Hematopoietic multipotent progenitor cell treated with erythropoietin and hydrocortisone succinate and interleukin-3 and kit ligand, for 15 days (in vitro differentiated cells): ENCODE measurements at regions not wholly inside any gene's neighbourhood (a gene's known extent, or its start where the extent isn't known, plus 50 kb on each side); places are given as distances from the start of the nearest gene placed in this dataset.

Source experiments
- DNase-seq: peaks from one replicate; pipeline ENCODE4 v3.0.0-alpha.2; 2015; ENCODE audit warnings: low spot score

DNA sequence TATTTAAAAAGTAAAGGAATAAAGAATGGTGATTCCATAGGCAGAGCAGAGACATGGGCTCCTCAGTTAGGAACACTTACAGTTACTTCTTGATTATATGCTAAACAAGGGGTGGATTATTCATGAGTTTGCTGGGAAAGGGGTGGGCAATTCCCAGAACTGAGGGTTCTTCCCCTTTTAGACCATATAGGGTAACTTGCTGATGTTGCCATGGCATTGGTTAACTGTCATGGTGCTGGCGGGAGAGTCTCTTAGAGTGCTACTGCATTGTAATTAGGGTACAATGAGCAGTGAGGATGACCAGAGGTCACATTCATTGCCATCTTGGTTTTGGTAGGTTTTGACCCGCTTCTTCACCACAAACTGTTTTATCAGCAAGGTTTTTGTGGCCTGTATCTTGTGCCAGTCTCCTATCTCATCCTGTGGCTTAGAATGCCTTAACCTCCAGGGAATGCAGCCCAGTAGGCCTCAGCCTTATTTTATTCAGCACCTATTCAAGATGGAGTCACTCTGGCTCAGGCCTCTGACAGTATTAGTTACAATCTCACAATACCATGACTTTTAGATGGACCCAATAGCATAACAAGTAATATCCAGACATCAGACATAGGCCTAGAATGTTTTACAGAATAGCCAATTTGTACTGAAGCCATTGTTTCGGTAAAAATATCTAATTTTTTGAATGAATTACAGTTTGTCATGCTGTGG, 106.8 kb downstream of the ZBTB18 start:
- DNase-seq: no peak

DNA sequence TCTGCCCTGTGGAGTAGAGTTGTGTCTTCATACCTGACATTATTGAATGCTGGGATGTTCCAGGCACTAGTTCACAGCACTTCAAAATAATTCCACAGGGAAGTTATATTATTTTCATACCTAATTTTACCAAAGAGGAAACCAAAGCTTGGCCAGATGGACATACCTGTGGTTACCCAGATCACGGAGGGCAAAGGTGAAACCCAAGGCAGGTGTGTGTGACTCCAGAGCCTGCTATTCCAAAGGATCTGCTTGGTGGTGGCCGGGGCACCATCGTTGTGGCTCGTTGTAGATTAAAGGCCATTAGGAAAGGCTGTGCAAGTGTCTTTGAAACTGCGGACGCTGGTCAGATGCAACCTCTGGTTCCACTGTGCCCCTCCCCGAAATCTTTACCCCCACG, 108.6 kb downstream of the ZBTB18 start:
- DNase-seq: no peak

DNA sequence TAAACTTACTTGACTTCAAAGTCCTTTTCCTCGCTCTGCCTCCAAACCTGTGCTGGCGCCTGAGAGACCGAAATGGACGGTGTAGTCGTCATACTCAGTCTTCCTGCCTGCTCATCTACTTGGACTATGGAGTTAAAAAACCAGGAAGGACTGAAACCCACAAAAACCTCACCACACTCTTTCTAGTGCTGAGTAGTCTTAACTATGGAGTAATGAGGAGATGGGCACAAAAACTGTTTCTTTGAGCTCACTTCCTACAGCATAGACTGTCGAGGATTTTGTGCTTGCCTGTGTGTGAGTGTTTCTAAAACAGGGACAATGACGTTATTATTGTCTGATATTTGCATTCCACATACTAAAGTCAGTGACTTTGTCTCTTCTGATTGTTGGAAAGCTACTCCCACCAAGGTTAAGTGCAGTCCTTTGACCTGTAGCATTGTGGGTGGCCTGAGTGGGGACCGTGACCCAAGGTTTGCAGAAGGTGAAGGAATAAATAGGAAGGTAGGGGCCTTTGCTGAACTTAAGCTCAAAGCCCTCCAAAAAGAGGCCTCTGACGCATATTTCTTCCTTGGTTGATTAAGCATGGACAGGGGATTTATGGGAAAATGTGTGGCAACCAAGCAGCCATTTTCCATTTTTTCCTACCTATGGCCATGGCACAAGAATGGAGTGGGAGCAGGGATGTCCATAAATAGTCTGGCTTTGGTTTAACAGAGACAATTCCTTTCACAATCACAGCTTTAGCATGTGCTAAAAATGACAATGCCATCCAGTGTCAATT, 109.6 kb downstream of the ZBTB18 start:
- no peak for DNase-seq

DNA sequence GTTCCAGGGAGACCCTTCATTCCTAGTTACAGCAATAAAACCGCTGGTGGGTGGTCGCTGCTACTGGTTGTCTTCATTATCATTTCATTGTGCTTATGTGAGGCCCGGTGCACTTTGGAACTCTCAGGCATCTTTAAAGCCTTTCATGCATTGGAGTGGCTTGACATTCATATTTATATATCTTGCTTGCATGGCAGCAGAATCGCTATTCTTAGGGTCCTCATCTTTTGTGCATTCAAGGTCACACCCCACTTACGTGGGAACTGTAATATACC, 110.1 kb downstream of the ZBTB18 start:
- no peak for DNase-seq

DNA sequence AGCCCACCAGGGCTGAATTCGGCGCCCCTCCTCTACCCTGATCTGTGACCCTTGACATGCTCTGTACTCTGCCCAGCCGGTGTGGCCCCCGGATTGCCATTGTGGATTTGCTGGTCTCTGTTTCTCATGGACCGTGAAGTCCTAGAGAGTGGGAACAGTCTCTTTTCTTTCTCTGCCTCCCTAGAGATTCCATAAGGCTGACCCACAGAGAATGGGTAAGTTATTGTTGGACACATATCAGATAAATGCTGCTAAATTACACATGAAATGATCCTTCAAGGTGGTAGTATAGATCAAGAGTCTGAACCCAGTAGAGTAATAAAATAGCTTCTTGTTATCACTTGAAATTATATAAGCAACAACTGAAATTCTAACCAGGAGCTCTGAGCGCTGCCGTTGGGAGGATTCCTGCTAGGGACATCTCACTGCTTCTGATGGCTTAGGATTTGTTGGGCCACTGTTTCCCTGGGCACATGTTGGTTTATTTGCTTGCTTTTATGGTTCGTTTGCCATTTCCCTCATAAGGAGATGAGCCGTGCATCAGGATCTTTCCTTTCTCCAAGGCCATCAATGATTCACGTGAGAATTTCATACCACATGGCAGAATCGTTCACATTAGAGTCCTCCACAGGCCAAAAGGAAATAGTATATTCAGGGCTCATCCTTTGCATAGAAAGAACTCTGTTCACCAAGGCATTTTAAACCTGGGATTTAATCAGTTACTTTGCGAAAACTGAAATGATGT, 111.9 kb downstream of the ZBTB18 start:
- no peak for DNase-seq

DNA sequence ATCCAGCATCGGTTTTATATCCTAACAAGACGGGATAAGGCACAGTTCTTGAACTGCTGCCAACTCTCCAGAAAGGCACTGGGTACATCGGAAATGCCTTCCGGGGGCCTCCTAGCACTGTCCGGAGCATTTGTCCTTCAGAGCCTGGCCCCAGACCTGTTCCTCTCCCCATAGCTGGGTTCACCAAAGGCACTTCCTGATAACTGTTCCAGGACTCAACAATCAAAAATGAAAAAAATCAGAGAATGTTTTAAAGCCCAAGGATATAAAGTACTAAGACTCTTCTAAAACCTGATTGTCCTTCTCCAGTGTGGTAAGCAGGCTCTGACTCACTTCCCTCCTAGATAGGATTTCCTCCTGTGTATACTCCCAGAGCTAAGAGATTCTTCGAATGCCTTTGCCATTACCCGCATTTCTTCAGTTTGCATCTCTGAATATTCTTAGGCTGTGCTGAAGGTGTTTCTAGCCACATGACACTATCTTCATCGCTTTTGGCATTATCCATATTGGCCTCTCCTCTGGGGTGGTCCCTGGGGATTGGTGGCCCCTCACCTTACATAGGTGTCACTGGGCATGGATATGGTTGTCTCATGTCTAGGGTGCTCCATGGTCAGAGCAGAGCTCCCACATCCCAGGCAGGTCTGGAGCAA, 112.9 kb downstream of the ZBTB18 start:
- no peak for DNase-seq

DNA sequence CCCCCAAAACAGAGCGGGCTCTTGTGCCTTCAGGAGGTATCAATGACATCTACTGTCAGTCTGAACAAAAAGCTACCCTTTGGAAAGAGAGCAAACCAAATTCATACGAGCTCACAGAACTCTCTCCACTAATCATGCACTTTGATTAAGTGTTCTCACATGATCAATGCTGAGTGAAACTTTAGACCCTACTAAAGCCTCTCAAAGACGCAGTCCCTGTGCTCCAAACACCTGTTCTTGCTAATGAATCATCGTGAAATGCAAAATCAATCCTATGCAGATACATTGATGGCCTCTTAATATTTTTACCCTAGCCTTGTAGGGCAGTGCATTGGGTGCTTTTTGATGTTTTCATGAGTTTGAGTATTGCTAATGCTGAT, 113.4 kb downstream of the ZBTB18 start:
- DNase-seq: no peak

DNA sequence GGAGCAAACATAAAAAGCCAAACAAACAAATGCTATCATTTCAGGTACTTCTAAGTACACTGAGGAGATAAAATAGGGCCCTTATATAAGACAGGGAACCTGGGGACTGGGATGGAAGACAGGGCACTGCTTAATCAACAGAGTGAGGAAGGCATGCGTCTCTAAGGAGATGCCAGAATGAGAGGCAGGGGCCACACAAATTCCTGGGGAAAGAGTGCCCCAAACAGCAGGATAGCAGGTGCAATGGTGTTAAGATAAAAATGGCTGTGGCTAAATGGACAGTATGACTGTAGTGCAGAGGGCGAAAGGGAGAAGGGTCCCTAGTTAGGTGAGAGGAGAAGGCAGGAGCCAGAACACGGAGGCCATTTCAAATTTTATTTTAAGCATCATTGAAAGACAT, 113.9 kb downstream of the ZBTB18 start:
- no peak for DNase-seq

DNA sequence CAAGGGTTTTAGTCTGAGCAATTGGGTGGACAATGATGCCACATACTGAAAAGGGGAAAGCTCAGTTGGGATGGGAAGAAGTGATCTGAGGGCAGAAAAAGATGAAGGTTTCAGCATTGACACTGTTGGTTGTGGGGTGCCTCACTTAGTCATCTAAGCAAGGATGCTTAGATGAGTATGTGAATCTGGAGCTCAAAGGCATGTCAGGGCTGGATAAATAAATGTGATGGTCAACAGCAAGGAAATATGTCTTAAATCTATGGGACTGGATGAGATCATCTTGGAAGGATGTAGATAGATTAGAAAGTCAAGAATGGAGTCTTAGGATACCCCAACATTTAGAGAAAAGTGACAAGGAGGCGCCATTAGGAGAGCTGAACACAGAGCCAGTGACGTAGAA, 114.6 kb downstream of the ZBTB18 start:
- DNase-seq: no peak

DNA sequence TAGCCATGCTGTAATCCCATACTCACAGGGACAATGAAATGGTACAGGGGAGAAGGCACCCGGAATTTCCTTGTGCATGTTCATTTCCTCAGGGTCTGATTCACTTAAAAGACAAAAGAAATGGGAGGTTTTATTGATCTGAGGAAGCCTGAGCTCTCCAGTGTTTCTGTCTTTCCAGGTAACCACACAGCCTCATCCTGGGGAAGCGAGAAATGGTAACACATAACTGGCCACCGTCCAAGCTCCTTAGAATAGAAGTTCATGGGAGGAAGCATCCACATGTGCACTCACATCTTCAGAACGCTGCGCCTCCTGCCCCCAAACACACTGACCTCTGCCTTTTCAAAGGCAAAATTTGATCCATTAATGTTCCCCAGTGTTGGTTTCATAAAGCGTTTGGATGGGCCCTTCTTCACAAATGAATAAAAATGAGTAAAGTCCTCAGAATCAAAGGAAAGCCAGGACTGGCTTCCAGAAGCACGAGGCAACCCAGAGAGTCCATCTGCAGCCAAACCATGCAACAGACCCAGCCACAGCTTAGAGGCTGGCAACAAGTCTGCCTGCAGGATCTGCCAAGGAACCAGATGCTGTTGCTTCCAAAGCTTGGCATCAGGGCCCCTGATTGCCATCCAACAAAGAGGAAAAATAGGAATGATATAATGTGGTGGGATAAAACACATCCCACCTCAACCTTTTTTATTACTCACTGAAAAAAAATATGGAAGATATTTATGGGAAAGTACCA, 120.3 kb downstream of the ZBTB18 start:
- DNase-seq: no peak

DNA sequence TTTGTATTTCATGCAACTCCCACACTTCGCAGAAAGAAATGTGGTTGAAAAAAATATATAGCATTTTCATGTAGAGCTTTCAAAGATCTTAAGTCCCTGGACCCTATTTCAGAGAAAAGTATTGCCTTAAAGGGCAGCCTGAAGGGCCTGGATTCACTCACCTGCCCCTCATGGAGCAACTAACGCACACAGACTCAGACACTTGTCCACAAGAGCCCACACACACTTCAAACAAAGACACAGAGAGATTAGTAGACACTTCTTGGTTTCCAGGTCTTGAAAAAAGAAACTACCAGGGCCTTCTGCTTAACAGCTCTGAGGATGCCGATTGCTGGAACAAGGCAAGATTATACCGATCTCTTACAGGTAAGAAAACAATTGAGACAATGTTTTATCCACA, 122.2 kb downstream of the ZBTB18 start:
- DNase-seq: no peak

DNA sequence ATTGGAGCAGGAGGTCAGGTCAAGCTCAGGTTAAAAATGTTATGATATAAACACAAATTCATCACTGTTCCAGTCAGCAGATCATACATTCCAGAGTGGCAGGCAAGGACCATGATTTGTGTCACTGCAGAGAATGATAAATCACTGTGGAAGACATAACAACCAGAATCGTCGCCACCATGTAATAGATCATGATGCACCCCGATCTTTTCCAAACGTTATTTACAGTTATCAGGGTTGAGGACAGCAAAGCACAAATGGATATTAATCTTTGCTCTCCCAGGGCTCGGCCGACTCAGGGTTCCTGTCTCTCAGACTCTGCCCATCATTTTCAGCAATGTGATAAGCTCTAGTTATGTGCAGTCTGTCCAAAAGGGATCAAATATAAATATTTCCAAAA, 122.7 kb downstream of the ZBTB18 start:
- DNase-seq: no peak

DNA sequence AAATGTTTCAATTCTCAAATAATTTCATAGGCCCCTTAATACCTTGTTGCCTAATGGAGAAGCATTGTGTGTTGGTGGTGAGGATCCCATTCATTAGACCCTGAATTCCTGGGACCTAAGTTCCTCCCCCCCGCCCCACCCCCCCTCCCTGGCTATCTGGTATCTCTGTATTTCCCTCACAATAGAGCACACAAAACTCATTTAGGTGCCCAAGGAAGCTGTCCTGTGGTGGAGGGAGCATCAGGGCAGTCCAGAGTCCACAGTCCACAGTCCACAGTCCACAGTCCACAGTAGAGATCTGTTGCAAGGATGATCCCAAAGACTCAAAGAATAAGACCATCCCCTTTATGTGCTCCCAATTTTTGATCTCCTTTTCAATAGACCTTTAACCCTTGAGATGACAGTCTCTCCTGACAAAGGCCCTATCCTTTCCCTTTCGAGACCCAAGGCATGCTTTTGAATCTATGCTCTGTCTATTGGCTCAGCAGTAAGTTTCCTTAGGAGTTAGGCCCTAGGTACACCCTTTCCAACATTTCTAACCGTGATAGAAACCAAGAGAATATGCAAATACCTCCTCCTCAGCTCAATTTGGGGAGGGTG, 123.9 kb downstream of the ZBTB18 start:
- no peak for DNase-seq

DNA sequence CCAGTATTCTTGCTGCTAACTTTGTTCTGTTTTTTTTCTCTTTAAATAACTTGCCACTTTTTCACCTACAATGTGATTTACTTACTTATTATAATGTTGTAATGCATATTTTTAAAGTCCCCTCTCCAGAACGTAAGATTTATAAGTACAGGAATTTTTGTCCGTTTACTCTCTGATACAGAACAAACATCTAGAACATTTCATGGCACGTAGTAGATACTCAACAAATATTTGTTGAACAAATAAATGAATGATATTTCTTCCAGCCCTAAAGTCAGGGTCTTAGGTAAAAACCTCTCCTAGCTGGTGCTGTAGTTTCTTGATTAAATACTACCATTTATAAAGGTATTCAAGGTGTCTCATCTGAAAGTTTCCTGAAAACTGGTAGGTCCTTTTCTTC, 125.1 kb downstream of the ZBTB18 start:
- no peak for DNase-seq

DNA sequence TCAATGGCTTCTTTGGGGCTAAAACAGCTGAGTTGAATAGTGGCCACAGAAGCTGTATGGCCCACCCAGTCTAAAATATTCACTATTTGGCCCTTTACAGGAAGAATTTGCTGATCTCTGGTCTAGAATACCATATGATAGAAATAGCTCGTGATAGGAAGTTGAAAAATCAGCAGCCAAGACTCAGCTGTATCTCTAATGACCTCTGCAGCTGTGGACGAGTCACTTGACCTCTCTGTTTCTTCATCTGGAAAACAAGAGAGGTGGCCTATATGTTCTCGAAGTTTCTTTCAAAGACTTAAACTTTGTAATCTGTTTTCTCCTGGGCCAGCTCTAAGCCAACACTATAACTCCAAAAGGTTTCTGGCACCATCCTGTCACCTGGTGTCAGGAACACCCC, 129.2 kb downstream of the ZBTB18 start:
- no peak for DNase-seq

DNA sequence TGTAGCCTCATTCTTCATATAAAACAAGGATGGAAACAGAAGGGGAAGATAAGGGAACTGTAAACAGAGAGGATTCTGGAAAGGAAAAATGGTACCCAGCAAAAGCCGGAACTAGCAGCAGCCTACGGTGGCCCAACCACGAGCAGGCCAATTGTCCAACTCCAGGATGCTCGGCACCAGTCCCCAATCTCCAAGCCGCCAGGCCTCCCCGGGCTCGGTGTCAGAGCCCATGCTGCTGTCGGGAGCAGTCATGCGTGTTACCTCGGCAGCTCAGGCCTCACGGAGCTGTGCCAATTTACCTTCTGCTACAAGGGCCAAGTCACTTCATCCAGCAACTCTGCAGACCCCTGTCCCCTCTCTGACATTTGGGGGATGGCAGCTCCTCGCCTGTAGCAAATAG, 130.8 kb downstream of the ZBTB18 start:
- DNase-seq: no peak

DNA sequence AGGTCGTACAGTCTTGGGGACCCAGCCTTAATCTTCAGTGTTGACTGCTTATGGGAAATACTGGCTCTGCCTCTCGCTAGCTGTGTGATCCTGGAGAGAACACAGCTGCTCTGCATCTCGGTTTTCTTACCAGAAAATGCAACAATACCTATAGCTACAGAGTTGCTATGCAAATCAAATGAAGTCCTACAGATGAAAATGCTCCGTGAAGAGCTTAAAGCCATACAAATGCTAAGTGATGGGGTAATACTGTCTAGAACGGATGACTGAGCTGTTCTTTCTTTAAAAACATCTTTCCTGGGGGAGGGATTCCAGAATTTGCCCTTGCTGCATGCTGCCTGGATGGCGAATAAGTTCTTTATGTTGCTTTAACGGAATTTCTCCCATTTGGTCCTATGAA, 132.0 kb downstream of the ZBTB18 start:
- no peak for DNase-seq

DNA sequence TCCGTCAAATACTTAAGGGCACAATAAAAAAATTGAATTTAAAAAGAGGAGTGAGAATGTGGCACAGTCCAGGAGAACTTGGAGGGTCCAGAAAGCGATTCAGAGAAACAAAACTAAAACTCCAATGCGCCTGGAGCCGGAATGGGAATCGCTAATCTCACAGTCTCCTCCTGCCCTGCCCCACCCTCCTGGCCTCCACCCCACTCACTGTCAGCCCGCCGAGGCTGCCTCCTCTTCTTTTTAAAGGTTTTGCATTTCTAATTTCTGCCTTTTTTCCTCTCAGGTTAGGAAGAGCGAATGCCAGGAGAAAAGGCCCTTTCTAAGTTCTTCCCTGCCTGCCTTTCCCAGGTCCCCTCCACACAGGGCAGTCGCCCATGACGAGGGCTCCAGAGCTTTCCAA, 135.3 kb downstream of the ZBTB18 start:
- DNase-seq: no peak

DNA sequence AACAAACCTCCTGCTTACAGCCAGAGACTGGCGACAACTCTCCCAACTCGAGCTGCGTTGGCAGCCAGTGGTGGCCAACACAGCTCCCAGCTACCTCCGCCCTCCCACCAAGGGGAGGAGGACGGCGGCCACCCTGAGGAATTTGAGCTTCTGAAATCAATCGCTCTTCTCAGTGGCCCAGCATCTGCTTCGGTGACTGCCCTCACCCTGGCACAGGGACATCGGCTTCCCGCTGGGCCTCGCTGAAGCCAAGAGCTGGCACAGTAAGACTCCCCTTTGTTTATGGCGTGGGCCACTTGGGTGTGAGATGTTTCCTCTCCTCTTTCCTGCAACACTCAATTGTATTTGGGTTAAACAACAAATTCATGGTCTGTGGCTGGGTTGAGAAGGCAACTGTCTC, 136.2 kb downstream of the ZBTB18 start:
- DNase-seq: no peak

DNA sequence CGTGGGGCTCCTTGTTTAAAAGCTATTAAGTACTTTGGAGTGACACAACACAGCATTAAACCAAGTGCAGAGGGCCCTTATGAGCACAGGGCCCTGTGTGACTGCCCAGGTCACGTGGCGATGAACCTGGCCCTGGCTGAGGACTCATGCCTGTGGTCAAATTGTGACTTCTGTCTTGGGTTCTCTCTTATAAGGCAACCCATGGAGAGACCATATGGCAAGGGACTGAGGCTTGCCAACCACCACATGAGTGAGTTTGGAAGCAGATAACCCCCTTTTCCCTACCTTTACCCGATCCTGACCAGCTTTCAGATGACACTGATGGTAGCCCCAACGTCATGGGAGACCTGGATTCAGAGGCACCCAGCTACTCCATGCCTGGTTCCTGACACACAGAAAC, 140.5 kb downstream of the ZBTB18 start:
- no peak for DNase-seq

DNA sequence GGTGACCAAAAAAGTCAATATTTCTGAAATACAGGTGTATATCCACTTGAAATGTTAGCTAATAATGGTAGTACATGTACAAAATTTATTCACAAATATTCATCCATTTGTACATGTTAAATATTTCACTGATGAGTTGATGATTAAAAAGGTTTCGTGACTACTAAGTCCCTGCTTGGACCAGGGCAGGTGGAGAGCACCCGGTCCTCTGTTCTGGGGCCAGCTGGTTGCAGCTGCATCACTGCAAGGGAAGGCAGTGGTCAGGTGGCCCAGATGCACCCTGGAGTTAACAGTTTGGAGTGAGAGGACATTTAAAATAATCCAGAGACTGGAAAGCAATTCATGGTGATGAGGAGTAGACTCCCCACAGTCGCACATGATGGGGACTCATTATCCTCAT, 141.2 kb downstream of the ZBTB18 start:
- DNase-seq: no peak
